Activated naive CD4-positive, alpha-beta T cell treated with anti-CD3 and anti-CD28 coated beads, Interleukin-2, amount 10 ng/mL, durations not matched to agents 7 days and 5 days (primary cell): ENCODE measurements at regions not wholly inside any gene's neighbourhood (a gene's known extent, or its start where the extent isn't known, plus 50 kb on each side); places are given as distances from the start of the nearest gene placed in this dataset.

ENCODE experiments used
- CTCF ChIA-PET: fragments of 350-600 bp; sonication (Branson Sonifier 250); formaldehyde crosslinking; loops from one replicate; lab custom pipeline; 2021; ENCODE audit warnings: antibody characterized with exemption; lab: Charles Lee
- DNase-seq: peaks from one replicate; pipeline ENCODE4 v3.0.0-alpha.2; 2020
- H3K27ac Mint-ChIP-seq: one replicate; pipeline ENCODE4 v1.8.0; 2021; ENCODE audit warnings: mild to moderate bottlenecking, moderate library complexity, mixed read lengths
- H3K27me3 Mint-ChIP-seq: one replicate; pipeline ENCODE4 v1.8.0; 2021; ENCODE audit warnings: mild to moderate bottlenecking, mixed read lengths
- H3K36me3 Mint-ChIP-seq: one replicate; pipeline ENCODE4 v1.8.0; 2021; ENCODE audit warnings: mixed read lengths
- H3K4me1 Mint-ChIP-seq: one replicate; pipeline ENCODE4 v1.8.0; 2021; ENCODE audit warnings: mixed read lengths
- H3K4me3 Mint-ChIP-seq: one replicate; pipeline ENCODE4 v1.8.0; 2021; ENCODE audit warnings: mild to moderate bottlenecking, moderate library complexity, mixed read lengths
- H3K9me3 Mint-ChIP-seq: one replicate; pipeline ENCODE4 v1.8.0; 2021; ENCODE audit warnings: mixed read lengths

DNA sequence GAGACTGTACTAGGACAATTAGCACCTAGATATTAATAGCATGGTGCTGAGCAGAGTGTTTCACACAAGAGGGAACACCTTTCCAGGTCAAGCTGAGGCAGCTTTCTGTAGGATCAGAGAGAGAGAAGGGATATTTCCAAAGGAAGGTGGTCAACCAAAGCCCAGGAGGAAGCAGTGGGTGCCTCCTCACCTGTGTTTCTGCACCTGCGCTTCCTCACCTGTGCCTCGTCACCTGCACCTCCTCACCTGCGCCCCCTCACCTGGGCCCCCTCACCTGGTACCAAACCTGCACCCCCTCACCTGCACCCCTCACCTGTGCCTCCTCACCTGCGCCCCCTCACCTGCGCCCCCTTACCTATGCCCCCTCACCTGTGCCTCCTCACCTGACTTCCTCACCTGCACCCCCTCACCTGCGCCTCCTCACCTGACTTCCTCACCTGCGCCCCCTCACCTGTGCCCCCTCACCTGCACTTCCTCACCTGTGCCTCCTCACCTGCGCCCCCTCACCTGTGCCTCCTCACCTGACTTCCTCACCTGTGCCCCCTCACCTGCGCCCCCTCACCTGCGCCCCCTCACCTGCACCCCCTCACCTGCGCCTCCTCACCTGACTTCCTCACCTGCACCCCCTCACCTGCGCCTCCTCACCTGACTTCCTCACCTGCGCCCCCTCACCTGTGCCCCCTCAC, 67.9 kb downstream of the TTLL2 start:
- DNase-seq = no peak
- peaks cover 6% of the 10 kb centered on the region for H3K27me3 Mint-ChIP-seq
- no peaks in the 10 kb centered on the region for H3K4me1 Mint-ChIP-seq
- H3K36me3 Mint-ChIP-seq = no peaks in the 10 kb centered on the region
- CTCF ChIA-PET = no interaction called here
- peaks cover 5% of the 10 kb centered on the region for H3K9me3 Mint-ChIP-seq
- no peak overlapping the region for H3K27ac Mint-ChIP-seq
- H3K4me3 Mint-ChIP-seq = no peak overlapping the region

- H3K27ac Mint-ChIP-seq = no peak overlapping the region
- no peaks in the 10 kb centered on the region for H3K36me3 Mint-ChIP-seq
- CTCF ChIA-PET = no interaction called here
- H3K9me3 Mint-ChIP-seq = no peaks in the 10 kb centered on the region
- H3K27me3 Mint-ChIP-seq = peaks cover 6% of the 10 kb centered on the region
- no peak for DNase-seq
- H3K4me3 Mint-ChIP-seq = no peak overlapping the region
- H3K4me1 Mint-ChIP-seq = no peaks in the 10 kb centered on the region
These were observed 68.8 kb downstream of the TTLL2 start for GRCh38 chr6:167393731-167394130.

DNA sequence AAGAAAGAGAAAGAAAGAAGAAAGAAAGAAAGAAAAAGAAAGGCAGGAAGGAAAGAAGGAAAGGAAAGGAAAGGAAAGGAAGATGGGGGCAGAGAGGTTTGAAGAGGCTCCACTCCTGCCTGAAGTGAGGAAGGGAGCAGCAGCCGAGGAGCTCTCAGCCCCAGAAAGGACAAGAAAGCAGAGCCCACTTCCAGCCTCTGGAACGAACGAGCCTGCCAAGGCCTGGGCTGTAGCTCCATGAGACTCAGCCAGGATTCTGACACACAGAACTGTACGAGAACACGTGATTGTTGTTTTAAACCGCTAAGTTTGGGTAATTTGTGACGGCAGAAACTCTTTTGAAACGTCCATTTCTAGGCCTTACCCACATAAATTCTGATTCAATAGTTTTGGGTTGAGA, 69.5 kb downstream of the TTLL2 start:
- DNase-seq = no peak
- Mint-ChIP-seq H3K4me1 (no peaks in the 10 kb centered on the region), H3K36me3 (no peaks in the 10 kb centered on the region), H3K27me3 (peaks cover 6% of the 10 kb centered on the region), H3K27ac (no peak overlapping the region), H3K9me3 (no peaks in the 10 kb centered on the region), H3K4me3 (no peak overlapping the region)
- CTCF ChIA-PET = no interaction called here

DNA sequence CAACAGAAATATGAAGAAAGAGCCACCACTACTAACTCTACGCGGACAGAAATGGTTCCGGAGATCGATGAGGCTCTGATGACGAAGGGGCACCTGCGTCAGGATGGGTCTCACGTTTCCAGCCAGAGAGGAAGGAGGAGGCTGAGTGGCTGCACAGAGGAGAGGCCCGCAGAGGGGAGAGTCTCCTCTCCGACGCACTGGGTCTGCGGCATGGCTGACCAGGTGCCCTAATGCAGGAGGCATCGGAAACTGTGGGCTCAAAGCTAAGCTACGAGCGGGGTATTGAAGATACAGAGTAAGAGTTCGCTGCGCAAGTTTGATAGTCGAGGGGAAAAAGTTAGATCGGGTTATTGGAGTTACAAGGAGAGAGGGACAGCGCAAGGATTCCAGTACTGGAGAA, 69.9 kb downstream of the TTLL2 start:
- Mint-ChIP-seq H3K27me3 (peaks cover 6% of the 10 kb centered on the region), H3K9me3 (no peaks in the 10 kb centered on the region), H3K36me3 (no peaks in the 10 kb centered on the region), H3K27ac (no peak overlapping the region), H3K4me1 (no peaks in the 10 kb centered on the region), H3K4me3 (no peak overlapping the region)
- no peak for DNase-seq
- CTCF ChIA-PET = no interaction called here

GRCh38 chr6:167396068-167396658, 71.3 kb downstream of the TTLL2 start:
- Mint-ChIP-seq H3K9me3 (no peaks in the 10 kb centered on the region), H3K27ac (no peak overlapping the region), H3K27me3 (peaks cover 6% of the 10 kb centered on the region), H3K4me1 (no peaks in the 10 kb centered on the region), H3K4me3 (no peak overlapping the region), H3K36me3 (no peaks in the 10 kb centered on the region)
- DNase-seq = no peak
- CTCF ChIA-PET = no interaction called here

GRCh38 chr6:167396659-167397490, 72.0 kb downstream of the TTLL2 start:
- peaks cover 11% of the 10 kb centered on the region for H3K27me3 Mint-ChIP-seq
- DNase-seq = no peak
- H3K9me3 Mint-ChIP-seq = no peaks in the 10 kb centered on the region
- H3K4me1 Mint-ChIP-seq = no peaks in the 10 kb centered on the region
- CTCF ChIA-PET = no interaction called here
- no peak overlapping the region for H3K27ac Mint-ChIP-seq
- no peaks in the 10 kb centered on the region for H3K36me3 Mint-ChIP-seq
- no peak overlapping the region for H3K4me3 Mint-ChIP-seq

DNA sequence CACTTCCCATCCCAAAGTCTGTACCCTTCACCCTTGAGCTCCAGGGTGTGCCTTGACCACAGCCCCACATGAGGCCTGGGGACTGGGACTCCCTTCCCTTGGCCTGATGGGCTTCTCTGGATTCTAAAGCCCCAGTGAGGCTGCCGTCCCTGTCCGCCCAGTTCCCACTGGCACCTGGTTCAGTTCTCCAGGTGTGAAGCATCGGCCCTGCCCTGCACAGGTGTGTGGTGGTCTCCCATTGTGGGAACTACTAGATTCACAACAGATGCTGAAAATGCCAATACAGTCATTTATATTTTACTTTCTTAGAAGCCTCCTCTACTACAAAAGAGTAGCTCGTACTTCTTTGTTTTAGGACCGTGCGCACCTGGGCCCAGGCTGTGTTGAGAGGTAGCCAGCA, 72.8 kb downstream of the TTLL2 start:
- CTCF ChIA-PET = no interaction called here
- Mint-ChIP-seq H3K27ac (no peak overlapping the region), H3K27me3 (peaks cover 11% of the 10 kb centered on the region), H3K4me3 (no peak overlapping the region), H3K4me1 (no peaks in the 10 kb centered on the region), H3K9me3 (no peaks in the 10 kb centered on the region), H3K36me3 (no peaks in the 10 kb centered on the region)
- no peak for DNase-seq

DNA sequence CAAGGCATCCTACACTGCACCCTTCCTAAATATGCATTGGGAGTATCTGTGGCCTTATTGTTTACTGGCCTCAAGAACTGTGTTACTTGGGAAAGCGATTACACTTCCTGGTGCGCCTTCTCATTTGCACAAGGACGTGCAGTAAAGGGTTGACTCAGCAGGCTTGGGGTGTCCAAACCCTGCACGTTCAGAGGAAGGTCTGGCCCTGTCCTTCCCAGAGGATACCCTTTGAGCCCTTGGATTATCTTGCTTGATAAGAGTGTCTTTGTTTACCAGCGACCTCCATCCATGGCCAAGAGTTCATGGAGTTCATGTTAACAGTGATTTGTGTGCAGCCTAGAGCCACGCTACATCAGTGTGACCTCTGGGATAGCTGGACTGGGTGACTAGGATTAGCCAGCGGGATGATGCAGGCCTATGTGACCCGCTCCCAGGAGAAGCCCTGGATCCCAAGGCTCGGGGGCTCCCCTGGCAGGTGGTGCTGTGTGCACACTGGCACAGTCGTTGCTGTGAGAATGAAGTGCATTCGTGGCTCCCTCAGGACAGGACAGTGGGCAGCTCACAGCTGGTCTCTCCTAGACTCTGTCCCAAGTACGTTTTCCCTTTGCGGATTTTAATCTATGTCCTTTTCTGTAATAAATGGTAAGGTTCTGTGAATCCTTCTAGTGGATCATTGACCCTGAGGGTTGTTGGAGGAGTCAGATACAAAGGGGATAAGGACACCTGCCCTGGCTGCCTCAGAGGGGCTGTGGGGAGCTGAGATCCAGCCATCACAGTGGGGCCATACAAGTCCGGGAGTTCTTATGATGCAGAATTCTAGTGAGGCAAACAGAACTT, 73.5 kb downstream of the TTLL2 start:
- H3K9me3 Mint-ChIP-seq = no peaks in the 10 kb centered on the region
- CTCF ChIA-PET = no interaction called here
- DNase-seq = no peak

DNA sequence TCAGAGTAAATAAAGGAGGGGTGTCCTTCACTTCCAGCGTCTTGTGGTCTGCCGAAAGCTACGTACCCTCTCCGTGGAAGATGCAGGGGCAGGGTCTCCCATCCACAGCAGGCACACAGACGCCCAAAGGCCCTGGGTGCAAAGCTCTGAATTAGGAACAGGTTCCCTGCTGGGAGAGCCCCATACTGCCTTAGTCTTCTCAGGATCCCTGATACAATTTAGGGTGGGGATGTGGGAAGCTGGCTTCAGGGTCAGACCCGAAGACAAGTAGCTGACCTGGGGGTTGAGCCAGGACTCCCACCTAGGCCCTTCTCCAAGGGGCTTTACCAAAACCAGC, 74.1 kb downstream of the TTLL2 start:
- CTCF ChIA-PET = no interaction called here
- Mint-ChIP-seq H3K4me1 (no peaks in the 10 kb centered on the region), H3K36me3 (no peaks in the 10 kb centered on the region), H3K27ac (no peak overlapping the region), H3K27me3 (peaks cover 9% of the 10 kb centered on the region), H3K4me3 (no peak overlapping the region), H3K9me3 (no peaks in the 10 kb centered on the region)
- no peak for DNase-seq

More for the DNA sequence above, 73.5 kb downstream of the TTLL2 start:
- H3K27me3 Mint-ChIP-seq = peaks cover 11% of the 10 kb centered on the region
- no peaks in the 10 kb centered on the region for H3K4me1 Mint-ChIP-seq
- no peak overlapping the region for H3K27ac Mint-ChIP-seq
- H3K4me3 Mint-ChIP-seq = no peak overlapping the region
- no peaks in the 10 kb centered on the region for H3K36me3 Mint-ChIP-seq

DNA sequence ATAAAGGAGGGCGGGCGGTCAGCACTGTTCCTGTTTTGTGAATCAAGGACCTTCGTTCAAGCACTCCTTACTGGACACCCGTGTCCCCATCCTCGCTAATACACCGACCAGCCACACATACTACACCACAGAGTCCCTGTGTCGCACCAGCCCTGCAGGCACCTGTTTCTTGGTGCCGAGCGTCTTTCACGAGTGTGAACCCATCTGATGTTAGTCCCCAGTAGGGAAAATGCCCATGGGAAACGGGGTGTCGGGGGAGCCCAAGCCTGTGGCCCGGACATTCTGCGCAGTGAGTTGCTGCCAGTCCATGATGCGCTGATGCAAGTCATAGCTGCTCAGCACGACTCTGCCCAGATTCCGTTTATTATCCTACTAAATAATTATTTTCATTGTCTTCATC, 74.7 kb downstream of the TTLL2 start:
- Mint-ChIP-seq H3K4me3 (no peak overlapping the region), H3K4me1 (no peaks in the 10 kb centered on the region), H3K27ac (no peak overlapping the region), H3K36me3 (no peaks in the 10 kb centered on the region), H3K9me3 (no peaks in the 10 kb centered on the region), H3K27me3 (peaks cover 9% of the 10 kb centered on the region)
- CTCF ChIA-PET = no interaction called here
- DNase-seq = no peak

DNA sequence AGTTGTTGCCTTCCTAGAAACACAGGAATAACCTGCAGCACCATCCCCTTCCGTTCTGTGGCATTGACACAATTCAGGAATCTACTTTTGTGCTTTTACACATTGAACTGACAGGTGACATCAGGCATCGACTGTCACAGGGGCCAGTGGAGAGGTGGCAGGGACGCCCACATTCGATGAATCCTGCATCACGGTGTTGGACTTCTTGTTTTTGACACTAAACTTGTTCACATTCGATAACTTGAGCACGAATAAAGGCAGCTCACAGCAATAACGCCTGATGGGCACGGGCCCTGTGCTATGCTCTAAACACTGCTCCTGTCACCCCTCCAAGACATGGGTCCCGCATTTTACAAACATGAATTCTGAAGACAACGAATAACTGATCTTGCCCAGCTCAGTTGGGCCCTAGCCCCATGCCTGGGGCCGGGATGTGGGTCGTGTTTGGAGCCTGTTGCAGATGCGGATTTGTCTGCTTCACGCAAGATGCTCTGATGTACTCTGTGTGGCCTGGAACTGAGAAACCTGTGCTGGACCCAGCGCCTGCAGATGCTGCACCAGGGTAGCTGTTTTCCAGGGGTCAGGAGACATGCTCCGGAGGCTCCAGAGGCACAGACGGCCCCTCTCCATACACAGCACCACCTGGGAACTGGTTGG, 75.7 kb downstream of the TTLL2 start:
- Mint-ChIP-seq H3K27ac (no peak overlapping the region), H3K27me3 (peaks cover 9% of the 10 kb centered on the region)

GRCh38 chr6:167401525-167402194, 76.8 kb downstream of the TTLL2 start:
- Mint-ChIP-seq H3K9me3 (no peaks in the 10 kb centered on the region), H3K27ac (no peak overlapping the region), H3K27me3 (peaks cover 12% of the 10 kb centered on the region), H3K4me3 (no peak overlapping the region), H3K36me3 (no peaks in the 10 kb centered on the region), H3K4me1 (no peaks in the 10 kb centered on the region)
- DNase-seq = no peak
- CTCF ChIA-PET = no interaction called here

More for the DNA sequence above, 75.7 kb downstream of the TTLL2 start:
- CTCF ChIA-PET = no interaction called here
- H3K9me3 Mint-ChIP-seq = no peaks in the 10 kb centered on the region
- H3K4me3 Mint-ChIP-seq = no peak overlapping the region
- no peaks in the 10 kb centered on the region for H3K4me1 Mint-ChIP-seq
- no peak for DNase-seq
- no peaks in the 10 kb centered on the region for H3K36me3 Mint-ChIP-seq

GRCh38 chr6:167402195-167402686, 77.4 kb downstream of the TTLL2 start:
- no peaks in the 10 kb centered on the region for H3K4me1 Mint-ChIP-seq
- no peak overlapping the region for H3K27ac Mint-ChIP-seq
- H3K4me3 Mint-ChIP-seq = no peak overlapping the region
- H3K36me3 Mint-ChIP-seq = no peaks in the 10 kb centered on the region
- H3K9me3 Mint-ChIP-seq = no peaks in the 10 kb centered on the region
- DNase-seq = no peak
- peaks cover 12% of the 10 kb centered on the region for H3K27me3 Mint-ChIP-seq
- CTCF ChIA-PET = no interaction called here
